OCI-LY3 (cell line): ENCODE measurements at regions not wholly inside any gene's neighbourhood (a gene's known extent, or its start where the extent isn't known, plus 50 kb on each side); places are given as distances from the start of the nearest gene placed in this dataset.

Experiments
- EZH2phosphoT487 ChIP-seq: fragments of 200-600 bp; shearing (Covaris generic); IDR thresholded peaks from 2 replicates; pipeline ENCODE4 v1.6.1; 2018; ENCODE audit warnings: antibody characterized with exemption, mixed run types, low read depth
- TF ChIP-seq, protein P1 (sequence below): fragments of 200-600, 300-600 bp; sonication (generic); IDR thresholded peaks from 2 replicates; pipeline ENCODE4 v1.5.1; 2014; ENCODE audit warnings: antibody characterized with exemption, low read length, low read depth

DNA sequence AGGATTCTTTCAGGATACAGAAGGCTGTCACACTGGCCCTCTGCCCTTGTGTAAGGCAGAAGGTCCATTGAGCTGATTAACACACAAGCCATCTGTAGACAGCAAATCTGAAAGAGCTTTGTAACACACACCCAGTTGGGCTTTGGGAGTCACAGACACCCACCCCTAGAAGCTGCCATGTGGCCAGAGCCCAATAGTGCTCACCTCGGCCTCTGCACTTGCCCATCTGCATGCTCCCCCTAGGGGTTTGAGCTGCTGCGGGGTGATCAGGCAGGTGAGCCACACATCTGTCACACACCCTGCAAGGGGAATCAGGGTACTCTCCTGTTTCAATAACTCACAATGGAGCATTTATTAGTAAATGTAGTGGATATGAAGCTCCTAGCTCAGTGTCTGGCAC, 138.3 kb downstream of the CHD9NB start:
- TF ChIP-seq, protein P1, sequence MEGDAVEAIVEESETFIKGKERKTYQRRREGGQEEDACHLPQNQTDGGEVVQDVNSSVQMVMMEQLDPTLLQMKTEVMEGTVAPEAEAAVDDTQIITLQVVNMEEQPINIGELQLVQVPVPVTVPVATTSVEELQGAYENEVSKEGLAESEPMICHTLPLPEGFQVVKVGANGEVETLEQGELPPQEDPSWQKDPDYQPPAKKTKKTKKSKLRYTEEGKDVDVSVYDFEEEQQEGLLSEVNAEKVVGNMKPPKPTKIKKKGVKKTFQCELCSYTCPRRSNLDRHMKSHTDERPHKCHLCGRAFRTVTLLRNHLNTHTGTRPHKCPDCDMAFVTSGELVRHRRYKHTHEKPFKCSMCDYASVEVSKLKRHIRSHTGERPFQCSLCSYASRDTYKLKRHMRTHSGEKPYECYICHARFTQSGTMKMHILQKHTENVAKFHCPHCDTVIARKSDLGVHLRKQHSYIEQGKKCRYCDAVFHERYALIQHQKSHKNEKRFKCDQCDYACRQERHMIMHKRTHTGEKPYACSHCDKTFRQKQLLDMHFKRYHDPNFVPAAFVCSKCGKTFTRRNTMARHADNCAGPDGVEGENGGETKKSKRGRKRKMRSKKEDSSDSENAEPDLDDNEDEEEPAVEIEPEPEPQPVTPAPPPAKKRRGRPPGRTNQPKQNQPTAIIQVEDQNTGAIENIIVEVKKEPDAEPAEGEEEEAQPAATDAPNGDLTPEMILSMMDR = no peak
- no peak for TF ChIP-seq EZH2phosphoT487
